ENCODE measurements at regions not wholly inside any gene's neighbourhood (a gene's known extent, or its start where the extent isn't known, plus 50 kb on each side); places are given as distances from the start of the nearest gene placed in this dataset.
"Not testable (repeated sequence)": the region's sequence is repeated elsewhere in the genome, so short reads cannot be mapped to it uniquely, and the experiment has no call there.

DNA sequence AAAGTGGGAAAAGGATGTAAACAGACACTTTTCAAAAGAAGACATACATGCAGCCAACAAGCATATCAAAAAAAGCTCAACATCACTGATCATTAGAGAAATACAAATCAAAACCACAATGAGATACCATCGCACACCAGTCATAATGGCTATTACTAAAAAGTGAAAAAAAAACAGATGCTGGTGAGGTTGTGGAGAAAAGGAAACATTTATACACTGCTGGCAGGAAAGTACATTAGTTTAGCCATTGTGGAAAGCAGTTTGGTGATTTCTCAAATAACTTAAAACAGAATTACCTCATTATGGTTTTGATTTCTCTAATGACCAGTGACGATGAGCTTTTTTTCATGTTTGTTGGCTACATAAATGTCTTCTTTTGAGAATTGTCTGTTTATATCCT is 315.9 kb downstream of the SUCLA2 start:
- not testable (repeated sequence) for DNase-seq

DNA sequence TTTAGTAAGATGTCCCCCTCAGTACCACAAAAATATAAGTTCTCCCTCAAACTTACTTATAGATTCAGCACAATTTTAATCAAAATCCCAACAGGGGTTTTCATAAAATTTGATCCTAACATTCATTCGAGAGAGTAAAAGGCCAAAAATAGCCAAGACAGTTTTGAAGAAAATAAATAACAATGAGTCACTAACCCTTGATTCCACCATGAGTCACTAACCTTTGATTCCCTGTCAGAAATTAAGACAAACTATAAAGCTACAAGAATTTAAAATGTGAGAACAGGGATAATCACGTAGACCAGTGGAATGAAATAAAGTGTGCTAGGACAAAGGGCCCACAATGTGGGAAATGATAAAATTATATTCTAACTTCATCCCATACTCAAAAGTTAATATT is 320.3 kb downstream of the SUCLA2 start:
- no peak for DNase-seq

DNA sequence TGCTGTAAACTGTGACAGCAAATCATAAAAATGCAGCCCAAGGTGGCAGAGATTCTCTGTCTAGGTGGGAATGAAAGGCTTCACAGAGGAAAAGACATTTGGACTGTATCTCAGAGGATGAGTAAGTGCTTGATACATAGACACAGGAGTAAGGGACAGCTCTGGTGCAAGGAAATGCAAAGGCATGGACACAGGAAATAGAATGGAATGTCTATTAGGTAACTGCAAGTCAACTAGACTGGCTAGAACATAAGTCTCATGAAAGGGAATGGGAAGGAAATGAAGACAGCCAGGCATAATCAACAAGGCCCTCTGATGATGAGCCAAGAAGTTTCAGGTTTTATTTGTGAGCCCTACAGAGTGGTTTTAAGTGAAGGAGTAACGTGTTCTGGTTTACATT is 321.7 kb downstream of the SUCLA2 start:
- DNase-seq = no peak

DNA sequence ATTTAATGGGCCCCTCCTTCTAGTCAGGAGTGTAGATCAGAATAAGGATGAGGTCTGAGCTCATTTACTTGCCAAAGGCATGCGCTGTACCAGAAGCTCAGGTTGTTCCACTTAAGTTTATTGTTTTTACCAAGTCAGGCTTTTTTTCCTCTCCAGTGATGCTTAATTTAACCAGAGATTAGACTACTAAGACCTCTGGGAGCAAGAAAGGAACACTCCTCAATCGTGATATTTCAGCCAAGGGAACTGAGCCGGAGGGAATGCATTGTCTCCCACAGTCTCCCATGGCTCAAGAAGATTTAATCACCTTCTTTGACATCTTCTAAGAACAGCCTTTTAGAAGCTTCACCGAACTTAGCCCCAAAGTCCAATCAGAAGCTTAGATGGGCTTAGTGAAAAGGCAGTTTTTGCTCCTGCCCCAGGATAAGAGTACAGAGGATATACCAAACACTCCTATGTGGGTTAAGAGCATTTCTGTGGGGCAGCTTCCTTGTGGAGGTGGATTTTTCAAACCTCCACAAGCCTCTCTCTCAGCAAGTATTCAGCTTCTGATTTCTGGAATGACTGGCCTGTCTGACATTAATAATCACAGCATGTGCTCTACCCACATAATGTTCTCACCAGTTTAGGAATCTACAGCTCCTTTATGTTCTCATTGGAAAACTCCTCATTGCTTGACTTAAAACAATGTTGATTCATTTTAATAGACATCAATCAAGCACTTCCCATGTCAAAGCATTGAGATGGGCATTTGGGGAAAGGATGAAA is 322.7 kb downstream of the SUCLA2 start:
- no peak for DNase-seq

DNA sequence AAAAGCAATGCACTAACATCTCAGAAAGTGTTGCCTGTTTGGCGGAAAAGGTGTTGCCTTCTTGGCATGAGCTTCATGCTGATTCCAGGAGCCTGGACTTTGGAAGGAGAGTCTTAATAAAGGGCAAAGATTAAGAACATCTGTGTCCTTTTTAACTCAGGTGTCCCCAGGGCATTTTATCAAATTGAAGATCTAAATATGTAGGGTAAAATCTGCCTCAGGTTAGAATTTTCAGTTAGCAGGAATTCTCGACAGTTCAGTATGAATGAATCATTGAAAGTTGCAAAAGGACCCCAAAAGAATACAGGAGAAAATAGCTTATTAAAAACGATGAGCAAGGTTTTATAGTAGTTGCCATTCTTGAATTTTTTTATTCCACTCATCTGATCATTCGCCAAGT is 325.2 kb downstream of the SUCLA2 start:
- DNase-seq = no peak

DNA sequence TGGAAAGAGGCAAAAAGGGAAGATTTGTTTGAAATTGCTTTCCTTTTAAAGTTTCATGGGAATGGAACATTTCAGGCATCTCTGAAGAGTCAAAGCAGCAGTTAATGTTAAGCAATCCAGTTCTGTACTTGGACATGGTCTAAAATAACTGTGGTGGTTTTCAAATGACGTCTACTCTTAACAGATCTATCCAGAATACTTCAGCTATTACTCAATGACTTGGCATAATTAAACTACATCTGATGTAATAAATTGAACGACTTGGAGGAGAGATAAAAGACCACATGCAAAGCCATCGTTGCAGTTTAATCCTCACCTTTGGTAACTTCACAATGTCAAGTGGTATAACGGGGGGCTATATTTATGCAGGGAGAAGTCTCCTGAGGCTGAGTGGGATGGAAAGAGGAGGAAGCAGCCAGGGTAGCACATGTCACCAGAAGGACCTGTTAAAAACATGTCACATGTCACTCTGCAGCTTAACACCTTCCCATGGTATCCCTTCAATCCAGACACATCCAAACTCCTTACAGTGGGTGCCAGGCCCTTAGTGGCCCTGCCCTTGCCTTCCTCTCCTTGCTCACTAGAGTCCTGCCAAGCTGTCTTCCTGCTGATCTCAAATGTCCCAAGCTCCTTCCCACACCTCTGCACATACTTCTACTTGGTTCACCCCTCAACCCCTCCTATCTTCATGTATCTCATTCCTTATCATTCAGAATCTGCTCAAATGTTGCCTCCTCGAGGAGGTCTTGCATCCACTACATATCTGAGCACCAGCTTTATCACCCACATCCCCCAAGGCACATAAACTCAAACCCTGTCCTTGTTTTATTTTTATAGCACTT is 327.8 kb downstream of the SUCLA2 start:
- DNase-seq = no peak

DNA sequence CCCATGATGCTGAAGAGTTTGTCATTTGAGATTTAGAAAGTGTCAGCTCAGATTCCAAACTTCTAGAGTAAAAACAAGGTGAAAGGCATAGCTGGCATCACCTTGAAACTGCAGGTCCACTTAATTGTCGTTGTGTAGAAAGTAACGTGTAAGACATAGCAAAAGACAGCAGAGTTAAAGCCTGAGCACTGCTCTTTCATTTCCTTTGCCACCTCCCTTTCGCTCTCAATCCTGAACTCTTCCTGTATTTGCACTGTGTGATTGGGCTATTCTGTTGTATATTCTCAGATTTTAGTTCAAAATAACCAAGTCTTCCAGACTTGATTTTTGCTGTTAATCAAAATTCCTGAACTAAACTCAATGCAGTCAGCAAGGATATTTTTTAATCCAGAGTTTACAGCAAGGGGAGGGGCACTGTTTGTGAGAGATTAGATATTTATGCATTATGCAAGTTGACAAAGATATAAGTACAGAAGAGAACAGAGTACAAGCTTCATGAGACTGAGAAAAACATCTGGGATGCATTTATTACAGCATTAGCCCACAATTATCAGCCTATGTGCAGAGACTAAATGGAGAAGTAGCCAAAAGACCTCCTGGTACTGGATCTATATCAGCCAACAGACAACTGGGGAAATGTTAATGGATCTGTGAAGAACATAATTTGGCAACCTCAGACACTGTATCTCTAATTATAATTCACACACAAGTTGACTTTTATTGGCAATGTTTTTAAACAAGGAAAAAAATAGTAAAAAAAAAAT is 328.6 kb downstream of the SUCLA2 start:
- DNase-seq = no peak

DNA sequence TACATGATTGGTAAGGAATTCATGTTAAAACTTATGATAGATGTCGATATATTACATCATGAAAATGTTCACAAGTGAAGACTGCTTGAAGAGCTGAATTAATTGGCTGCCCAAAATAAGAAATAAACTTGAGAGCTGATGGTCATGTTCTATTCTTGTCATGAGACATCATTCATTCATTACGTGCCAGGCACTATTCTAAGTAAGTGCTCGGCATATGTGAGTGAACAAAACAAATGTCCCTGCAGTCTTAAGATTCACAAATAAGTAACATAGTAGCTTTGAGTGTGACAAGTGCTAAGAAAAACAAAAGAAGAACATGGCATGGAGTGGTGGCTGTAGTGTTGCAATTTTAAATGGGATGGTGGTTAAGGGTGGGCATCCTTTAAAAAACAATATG is 329.3 kb downstream of the SUCLA2 start:
- DNase-seq = no peak

DNA sequence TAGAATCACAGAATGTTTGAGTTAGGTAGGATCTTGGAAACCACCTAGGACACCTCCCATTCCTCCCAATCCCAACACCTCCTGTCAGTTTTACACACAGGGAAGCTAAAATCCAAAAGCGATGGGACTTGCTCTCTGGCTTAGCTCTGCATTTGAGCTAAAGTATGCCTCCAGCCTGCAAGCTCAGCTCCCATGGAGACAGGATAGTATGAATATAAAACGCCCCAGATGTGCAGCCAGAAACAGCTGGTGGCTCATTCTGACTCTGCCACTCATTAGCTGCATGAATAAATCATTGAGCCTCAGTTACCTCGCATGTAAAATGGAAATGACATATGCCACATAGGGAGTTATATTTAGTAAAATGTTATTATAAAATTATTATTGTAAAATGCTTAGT is 336.0 kb downstream of the SUCLA2 start:
- DNase-seq = no peak

DNA sequence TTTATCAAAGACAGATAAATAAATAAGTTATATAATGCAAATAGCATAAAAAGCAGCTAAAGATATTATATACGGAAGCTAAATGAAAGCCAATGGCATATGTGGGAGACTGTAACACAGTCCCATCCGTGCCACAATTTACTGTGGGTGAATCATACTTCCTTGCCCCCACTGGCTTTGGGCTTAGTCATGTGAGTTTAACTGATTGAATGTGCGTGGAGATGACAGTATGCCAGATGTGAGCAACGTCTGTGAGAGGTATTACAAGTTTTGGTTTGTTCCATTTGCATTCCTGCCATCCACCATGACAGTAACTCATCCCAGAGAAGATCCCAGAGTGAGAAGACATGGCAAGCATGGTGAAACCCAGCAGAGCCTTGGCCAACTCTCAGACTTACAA is 340.0 kb downstream of the SUCLA2 start:
- DNase-seq = no peak

DNA sequence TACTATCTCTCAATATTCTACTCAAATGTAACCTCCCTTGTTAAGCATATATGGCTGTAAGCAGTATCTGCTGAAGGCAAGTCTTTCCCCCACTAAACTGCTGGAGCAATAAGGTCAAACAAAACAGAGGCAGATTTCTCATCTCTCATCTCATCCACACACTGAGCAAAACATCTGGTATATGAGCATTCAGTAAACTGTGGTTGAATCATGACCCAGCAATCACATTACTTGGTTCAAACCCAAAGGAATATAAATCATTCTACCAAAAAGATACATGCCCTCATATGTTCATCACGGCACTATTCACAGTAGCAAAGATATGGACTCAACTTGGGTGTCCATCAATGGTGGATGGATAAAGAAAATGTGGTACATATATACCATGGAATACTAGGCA is 344.4 kb downstream of the SUCLA2 start:
- DNase-seq = no peak

DNA sequence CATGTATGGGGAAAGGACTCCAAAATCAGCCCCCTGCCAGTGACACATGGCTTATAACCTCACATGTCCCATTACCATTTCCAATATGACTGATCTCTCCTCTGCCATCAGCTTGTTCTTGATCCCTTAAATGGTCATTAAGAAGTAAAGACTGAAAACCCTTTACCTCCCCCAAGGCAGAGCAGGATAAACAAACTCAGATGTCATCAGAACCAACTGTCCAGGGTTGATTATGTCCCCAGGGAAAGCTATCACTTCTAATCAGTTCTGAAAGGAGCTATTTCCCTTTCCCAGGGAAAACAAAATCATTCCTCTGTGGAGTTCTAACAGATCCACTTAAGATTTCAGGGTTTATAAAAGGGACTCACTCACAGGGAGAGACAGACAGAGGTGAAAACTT is 350.9 kb downstream of the SUCLA2 start:
- no peak for DNase-seq

DNA sequence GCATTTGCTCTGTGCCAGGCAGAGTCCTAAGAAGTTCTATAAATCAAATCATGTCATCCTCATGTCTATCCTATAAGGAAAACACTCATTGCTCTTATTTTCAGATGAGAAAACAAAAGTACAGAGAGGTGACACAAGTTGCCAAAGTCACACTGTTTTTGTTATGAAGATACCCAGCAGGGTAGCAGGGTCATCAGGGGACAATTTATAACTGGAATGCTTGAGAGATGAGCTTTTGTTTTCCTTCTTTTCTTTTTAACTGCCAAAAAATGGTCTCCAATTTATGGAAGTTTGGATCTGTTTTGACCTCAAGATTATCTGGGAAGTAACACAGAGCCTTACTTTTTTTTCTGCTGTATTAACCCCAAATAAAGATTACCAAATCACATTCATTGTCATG is 354.1 kb downstream of the SUCLA2 start:
- DNase-seq = no peak

DNA sequence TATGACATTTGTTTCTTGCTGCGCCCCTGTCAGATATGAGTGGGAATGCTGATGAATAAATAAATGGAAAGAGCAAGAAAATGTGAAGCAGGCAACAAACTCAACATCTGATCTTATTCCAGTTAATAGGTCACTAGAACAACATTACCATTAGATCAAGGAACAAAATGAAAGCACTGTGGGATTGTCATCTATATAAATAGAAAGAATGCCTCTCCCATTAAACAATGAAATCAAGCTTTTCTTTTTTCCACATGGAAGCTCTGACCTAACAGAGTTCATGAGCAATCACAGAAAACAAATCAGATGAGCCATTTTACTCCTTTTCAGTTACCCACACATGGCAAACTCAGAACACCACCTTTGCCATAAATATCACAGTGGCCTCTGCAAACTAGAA is 354.8 kb downstream of the SUCLA2 start:
- DNase-seq = no peak

DNA sequence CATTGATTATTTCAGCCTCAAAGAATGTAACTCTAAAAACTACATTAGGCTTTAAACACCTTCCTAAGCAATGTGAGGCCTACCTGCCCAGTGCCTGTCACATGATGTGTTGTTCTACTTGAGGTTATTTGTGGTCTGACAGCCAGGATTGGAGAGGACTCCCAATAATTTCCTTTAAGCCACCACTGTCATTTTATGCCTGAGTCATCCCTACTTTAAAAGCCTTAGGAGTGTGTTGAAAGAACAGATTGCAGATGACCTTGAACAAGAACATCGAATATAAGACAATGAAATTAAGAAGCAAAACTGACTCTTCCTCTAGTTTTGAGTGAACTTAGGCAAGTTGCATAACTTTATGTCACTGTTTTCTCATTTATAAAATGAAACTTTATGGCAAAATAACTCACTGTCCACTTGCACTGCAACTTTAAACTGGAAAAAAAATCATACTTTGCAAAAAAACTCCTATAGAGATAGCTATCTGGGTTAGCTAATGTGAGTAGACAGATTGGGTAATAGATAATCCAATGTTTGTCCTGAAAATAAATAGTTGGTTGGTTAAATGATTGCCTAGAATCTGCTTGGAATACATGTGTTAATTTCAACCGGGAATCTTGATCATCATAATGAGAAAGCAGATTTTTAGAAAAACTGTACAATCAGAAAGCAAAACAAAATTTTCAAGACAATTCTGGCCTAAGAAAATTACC is 361.2 kb downstream of the SUCLA2 start:
- no peak for DNase-seq

DNA sequence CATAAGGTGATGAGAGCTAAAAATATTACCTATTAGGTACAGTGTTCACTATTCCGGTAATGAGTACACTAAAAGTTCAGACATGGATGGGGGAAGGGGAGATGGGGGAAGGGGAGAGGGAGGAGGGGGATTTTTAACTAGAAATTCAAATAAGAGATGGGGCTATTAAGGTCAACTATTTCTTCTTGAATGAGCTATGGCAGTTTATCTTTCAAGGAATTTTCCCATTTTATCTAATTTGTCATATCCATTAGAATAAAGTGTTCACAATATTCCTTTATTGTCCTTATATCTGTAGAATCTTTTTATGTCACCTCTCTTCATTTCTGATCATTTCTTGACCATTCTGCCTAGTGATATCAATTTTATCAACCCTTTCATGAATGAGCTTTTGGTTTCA is 362.4 kb downstream of the SUCLA2 start:
- no peak for DNase-seq

DNA sequence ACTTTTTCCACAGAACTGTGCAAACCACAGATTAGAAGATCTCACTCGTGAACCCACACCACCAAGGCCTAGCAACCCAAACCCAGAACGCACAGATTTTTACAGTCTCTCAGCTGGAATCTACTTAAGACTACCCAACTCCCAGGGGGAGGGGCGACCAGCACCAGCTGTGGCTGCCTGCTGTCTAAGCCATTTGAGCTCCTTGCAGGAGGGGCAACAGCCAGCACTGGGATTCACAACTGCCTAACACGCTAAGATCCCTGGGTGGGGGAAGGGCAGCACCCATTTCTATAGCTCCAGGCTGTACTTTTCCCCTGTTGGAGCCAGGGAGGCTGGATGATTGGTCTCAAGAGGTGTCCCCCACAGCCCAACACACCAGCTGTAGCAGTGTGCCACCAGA is 368.8 kb downstream of the SUCLA2 start:
- no peak for DNase-seq

DNA sequence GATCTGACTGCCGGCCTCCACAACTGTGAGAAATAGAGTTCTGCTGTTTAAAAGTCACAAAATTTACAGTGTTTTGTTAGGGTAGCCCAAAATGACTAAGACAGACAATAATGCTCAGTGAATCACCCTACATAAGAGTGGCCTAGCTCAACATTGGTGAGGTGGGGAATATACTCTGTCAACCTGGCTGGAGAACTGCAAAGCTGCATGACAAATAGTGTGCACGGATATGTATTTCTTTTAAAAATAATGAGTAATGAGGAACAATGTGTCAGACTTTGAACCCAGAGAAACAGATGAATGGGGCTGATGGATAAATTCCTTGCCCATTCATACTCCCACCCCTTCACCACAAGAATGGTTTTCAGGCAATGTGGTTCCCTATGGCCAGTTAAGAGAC is 372.4 kb downstream of the SUCLA2 start:
- DNase-seq = no peak

DNA sequence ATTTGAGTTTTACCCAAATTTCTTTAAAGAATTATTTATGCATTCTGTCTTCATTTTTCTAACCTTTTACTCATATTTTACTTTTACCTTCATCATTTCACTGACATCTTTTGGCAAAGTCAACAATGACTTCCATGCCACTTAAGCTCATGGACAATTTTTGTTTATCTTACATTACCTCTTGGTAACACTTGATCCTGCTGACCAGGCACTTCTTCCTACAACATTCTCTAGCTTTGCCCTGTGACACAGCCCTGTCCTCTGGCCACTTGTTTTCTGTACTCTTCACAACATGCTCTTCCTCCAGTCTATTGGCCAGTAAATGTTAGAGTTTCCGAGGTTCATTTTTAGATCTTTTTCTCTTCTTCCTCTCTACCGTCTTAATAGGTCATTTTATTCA is 377.2 kb downstream of the SUCLA2 start:
- no peak for DNase-seq

DNA sequence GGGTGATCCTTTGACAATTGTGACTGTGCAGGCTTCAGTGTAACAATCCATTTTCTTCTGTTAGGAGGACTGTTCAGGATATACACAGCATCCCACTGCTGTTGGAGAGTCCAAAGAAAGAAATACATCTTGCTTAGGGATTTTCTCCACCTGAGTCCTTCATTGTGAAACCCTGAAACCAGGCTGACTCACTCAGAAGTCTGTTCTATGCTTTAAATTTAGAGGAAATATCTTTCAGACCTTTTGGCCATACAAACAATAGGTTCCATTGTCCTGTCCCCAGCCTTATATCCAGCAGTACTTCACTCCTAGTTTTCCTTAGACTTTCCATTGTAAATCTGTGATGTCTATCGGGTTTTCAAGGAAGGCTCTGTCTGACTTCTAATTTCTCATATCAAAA is 379.1 kb downstream of the SUCLA2 start:
- no peak for DNase-seq

DNA sequence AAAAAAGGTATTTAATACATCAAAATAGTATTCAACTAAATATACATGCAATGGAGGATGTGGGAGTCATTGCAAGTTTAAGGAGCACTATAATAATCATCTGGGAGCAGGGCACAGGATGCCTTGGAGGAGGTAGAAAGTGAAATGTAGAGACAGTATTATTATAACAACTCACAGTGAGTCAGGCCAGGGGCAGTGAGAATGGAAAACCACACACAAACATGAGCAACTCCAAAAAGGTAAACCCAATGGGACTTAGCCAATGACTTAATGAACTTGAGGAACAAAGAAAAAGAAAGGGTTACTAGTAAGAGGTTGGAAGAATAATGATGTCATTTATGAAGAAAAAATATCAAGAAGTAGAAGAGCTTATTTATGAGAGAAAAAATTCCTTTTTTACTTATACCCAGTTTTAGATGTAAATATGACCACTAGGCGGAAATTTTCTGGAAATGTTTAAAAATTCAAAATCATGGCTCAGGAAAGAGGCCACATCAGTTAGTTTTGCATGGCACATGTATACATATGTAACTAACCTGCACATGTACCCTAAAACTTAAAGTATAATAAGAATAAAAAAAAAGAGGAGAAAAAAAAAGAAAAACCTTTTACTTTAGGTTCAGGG is 389.3 kb downstream of the SUCLA2 start:
- DNase-seq = no peak

DNA sequence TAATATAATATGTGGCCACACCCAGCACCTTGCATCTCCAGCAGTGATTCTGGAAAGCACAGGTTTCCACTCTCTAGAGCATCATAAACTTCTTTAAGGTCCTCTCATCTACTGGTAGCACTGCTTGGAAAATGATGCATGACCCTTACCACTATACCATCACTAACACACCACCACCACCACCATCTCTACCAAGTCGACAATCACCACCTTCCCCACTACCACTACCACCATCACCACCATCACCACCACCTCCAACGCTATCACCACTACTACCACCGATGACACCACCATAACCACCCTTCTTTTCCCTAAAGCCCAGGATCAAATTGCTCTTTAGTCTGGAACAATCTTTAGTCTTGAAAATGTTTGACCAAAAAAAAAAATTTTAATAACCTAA is 390.4 kb downstream of the SUCLA2 start:
- no peak for DNase-seq

DNA sequence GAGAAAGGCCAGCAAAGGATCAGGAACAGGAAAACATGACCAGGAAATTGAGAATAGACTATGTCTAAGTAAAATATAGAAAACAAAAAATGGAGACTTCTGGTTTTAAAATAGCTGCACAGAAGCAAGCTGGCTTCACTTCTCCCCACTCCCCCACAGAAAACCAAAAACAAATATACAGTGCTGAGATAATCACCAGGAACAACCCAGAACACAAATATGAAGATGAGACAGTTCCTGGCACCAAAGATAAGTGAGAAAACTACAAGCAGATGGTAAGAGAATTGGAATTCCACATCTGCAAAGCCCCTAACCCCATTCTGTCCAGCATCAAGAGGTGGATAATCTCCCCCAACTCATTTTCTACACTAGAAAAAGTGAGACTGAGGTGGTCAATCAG is 397.7 kb downstream of the SUCLA2 start:
- no peak for DNase-seq

Data from SW 1271 (cell line).